Activated CD8-positive, alpha-beta memory T cell treated with anti-CD3 and anti-CD28 coated beads for 36 hours (primary cell): ENCODE measurements at regions not wholly inside any gene's neighbourhood (a gene's known extent, or its start where the extent isn't known, plus 50 kb on each side); places are given as distances from the start of the nearest gene placed in this dataset.

Source experiments
- CTCF ChIA-PET: fragments of 350-600 bp; sonication (Branson Sonifier 250); formaldehyde crosslinking; loops from one replicate; lab custom pipeline; 2021; ENCODE audit warnings: antibody characterized with exemption; lab: Charles Lee
- POLR2A ChIA-PET: fragments of 350-600 bp; sonication (Branson Sonifier 250); formaldehyde crosslinking; loops from one replicate; lab custom pipeline; 2021; ENCODE audit warnings: antibody characterized with exemption; lab: Charles Lee

DNA sequence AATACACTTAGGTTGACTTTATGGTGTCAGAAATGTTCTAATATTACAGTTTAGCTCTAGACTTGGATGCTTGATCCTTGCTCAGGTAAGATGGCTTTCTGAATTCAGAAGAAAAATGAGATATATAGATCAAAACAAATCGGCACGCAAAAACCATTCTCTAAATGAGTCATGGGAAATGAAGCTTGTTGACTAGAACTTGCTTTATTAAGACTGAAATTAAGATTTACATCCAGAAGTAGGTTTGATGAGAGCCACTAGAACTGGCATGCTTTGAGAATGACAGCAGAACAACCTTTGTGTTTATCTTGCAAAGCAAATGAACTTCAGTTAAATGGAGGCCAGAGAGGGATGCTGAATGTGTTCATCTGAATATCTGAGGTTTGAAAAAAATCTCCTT is 304.9 kb upstream of the KLF3 start:
- ChIA-PET CTCF (interaction anchor here (0.9 kb wide), 1 partner anchor 111 kb away, joined by 3 read pairs; no protein-coding TSS in a partner anchor), POLR2A (interaction anchor here (0.7 kb wide), 1 partner anchor 25 kb away, joined by 3 read pairs; no protein-coding TSS in a partner anchor)

DNA sequence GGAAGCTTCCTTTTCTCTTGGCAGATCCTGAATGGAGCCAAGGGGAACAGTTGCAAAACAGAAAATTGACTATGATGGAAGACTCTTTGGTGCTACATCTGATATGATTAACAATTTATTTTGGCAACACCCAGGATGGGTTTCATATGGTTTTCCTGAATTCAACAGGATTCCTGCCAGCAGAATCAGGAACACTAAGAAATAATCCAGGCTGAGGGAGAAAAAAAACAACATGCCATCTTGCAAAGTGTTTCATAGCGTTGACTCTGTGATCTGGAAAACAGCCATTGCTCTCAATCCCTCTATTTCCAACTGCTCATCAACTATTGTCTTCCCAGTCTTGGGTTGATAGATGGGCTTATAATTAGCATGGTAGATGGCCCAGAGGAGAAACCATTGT is 303.8 kb upstream of the KLF3 start:
- CTCF ChIA-PET = no interaction called here

DNA sequence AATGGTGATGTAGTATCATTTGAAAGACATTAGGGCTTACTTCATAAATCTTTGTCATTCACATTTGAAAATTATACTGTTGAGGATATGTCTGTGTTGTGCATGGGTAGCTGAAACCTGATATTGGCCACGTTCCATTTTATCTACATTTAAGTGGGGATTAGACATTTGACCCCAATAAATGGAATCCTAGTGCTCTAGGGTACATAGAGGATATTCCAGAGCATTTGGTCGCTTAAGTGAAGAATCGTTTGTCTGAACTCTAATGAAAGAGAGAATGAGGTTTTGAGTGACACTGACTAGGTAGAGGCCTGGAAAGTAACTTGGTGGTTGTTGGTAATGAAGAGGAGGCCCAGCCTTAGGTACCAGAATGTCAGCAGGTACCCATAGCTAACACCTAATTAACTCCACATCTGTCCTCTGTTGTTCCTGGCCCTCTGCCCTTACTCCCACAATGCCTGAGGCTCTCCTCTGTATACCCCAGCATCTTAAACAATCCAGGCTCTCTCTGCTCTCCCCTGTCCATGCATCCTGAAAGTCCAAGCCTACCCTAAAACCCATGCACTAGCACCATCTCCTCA is 299.5 kb upstream of the KLF3 start:
- POLR2A ChIA-PET = no interaction called here
- CTCF ChIA-PET = no interaction called here

More for the DNA sequence above, 303.8 kb upstream of the KLF3 start:
- POLR2A ChIA-PET = no interaction called here

DNA sequence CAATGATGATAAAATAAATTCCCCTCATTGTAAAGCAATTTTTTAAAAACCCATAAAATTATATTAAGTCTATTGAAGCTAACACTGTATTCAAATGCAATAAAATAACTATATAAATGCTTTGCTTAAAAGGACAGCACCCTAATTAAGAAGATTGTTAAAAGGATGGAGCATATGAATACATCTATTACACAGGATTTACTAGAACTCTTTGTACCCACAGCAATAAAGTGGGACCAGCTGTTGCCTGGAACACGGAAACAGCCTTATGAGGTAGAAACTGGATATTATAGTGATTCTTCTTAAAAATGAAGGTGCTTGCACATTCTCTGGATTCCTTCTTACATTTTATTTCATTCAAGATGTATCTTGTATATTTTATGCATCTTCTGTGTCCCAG is 298.7 kb upstream of the KLF3 start:
- POLR2A ChIA-PET = no interaction called here
- CTCF ChIA-PET = no interaction called here

DNA sequence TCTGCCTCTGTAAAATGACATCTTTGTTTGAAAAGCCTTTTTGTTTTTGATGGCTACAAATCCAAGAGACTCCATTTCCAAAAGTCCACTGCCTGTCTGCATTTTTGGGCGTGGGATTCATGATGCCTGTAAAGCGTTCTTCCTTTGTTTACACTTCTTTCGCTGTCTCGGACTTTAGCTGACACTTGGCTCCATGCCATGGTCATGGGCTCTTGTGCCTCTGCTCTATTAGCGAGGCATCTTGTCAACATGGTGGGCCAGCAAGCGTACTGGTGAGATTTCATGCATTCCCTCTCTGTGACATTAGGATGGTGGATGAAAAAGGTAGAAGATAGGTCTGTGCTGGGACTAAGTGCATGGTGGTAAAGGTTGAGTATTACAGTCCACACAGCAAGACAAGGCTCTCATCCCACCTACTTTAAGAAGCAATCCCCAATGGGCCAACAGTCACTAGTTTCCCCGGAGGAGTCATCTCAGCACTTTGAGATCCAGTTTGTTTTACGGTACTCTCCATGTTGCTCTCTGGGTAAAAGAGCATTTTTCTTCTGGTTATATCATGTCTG is 298.2 kb upstream of the KLF3 start:
- ChIA-PET POLR2A (interaction anchor here (0.8 kb wide), 1 partner anchor 41 kb away, joined by 3 read pairs; no protein-coding TSS in a partner anchor), CTCF (no interaction called here)

DNA sequence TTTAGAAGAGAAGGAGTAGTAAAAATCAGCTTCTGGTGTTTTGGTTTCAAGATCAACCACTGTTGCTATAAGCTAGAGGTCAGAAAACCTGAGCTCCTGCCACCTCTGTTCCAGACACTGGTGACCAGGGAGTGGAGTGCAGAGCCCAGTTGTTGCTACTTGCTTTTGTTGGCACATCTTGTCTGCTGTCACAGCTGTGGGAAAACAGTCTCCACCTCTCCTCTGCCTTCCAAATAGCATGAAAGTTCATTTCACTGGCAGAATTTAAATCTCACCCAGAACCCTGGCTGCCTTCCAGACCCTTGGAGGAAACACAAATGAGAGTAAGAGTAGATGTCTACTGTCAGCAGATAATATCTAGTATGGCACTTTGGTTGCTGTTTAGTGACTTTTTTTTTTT is 297.5 kb upstream of the KLF3 start:
- ChIA-PET CTCF (no interaction called here), POLR2A (interaction anchor here (0.8 kb wide), 1 partner anchor 42 kb away, joined by 3 read pairs; no protein-coding TSS in a partner anchor)

DNA sequence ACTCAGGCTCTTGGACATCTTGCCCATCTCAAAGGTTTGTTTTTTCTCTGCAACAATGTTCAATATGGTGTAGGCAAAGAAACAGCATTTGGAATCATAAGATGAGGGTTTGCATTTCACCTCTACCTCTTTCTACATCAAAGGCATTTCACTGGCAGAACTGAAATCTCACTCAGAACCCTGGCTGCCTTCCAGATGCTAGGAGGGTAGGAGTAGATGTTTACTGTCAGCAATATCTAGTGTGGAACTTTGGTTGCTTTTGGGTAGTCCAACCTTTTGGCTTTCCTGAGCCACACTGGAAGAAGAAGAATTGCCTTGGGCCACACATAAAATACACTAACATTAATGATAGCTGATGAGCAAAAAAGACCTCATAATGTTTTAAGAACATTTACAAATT is 297.0 kb upstream of the KLF3 start:
- POLR2A ChIA-PET = no interaction called here
- CTCF ChIA-PET = no interaction called here

DNA sequence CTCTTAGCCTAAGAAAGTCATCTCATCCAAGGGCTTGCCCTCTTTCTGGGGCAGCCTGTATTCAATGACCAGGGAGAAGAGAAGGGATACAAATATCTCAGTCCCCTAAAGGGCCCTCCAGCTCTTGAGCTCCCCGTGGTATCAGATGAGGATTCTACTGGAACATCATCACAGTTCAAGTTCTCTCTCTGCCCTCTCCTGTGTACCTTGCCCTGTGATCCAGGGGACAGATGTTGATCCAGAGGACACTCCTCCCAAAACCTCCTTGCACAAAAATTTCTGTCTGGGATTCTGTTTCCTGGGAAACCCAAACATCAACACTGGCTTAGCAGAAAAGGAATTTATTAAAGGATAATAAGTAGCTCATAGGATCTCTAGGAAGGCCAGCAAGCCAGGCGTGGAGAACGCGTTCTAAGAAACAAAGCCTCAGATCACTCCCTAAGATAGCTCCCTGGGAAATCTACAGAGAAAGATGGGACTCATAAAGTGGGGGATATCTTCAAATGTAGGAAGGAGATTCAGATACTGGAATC is 296.3 kb upstream of the KLF3 start:
- POLR2A ChIA-PET = no interaction called here
- CTCF ChIA-PET = no interaction called here

DNA sequence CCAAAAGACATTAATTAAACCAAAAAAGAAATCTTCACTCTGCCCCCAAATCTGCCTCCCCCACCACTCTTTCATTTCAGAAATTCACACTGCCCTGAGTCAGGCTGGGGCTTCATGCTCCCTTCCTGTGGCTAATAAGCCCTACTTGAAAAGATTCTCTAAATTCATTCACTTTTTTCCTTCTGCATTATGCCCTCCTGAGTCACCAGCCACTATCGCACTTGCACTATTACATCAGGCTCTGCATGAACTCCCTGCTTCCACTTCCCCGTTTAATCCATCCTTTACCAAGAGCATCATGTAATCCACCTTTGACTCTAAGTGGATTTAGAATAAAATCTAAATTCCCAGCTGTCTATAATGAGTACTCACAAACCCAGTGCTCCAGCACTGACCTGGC is 295.4 kb upstream of the KLF3 start:
- CTCF ChIA-PET = no interaction called here
- POLR2A ChIA-PET = no interaction called here

DNA sequence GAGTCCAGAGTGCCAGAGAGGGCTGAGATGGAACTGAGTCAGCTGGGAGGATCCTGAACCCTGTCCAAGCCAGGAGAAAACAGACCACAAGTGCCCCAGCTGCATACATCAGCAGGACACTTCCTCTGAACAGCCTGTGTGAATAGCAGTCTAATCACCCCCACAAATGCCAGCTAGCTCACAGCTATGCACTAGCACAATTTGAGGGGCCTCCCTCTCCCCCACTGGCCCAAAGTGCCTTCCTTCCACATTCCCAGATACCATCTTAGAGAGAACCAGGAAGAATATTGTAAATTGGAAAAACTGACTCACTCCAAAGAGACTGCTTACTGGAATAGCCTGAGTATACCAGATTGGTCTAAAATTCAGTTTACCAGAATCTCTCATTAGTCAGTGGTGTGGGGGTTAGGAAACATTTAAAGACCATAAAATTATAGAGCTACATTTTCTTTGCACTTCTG is 292.6 kb upstream of the KLF3 start:
- CTCF ChIA-PET = no interaction called here
- POLR2A ChIA-PET = no interaction called here

DNA sequence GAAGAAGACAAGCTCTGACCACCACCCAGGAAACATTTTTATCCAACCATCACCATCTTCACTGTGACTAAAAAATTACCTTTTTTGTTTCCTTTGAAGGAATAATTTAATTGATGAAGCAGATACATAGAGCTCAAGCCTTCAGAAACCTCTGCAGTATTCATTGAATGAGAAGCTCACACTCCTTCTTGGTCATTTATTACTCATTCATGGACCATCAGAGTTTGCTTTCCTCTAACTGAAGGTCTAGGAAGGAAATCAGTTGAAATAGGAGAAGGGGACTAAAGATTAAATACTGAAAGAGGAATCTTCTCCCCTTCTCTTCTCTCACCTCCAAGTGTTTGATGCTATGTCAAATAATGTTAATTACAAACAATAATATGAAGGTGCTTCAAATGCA is 290.6 kb upstream of the KLF3 start:
- ChIA-PET POLR2A (no interaction called here), CTCF (no interaction called here)

DNA sequence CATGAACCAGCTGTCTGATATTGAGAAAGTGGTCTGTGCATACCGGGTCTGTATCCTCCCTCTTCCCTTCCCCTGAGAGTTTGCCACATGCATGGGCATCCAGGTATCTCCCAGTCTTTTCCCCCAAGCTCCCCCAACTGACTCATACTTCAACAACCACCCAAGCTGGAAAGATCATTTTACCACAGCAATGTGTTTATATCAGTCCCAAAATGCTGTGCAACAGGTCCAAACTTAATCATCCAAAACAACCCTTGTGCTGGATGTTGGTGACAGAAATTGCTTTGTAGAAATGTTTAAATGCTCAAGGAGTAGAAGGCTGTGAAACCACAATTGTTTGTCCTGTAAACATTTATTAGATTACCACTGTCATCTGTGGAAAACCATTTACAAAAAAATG is 286.8 kb upstream of the KLF3 start:
- POLR2A ChIA-PET = no interaction called here

DNA sequence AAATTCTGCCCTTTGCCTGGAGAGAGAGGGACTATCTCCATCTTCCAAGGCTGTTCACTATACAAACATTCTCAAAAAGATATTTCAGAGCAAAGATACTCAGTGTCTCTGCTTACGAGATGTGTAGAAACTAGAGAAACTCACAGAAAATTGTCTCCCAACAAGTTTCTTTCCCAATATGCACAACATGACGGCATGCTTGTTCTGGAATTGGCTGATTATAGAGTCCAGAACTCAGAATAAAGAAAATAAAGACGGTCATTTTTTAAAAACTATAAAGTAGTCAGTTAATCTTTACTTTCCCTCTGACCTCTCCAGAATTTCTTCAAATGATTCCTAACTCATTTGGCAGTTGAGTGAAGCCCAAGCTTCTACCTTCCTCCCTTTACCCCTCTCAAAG is 285.5 kb upstream of the KLF3 start:
- ChIA-PET POLR2A (no interaction called here), CTCF (no interaction called here)

More for the DNA sequence above, 286.8 kb upstream of the KLF3 start:
- CTCF ChIA-PET = no interaction called here

DNA sequence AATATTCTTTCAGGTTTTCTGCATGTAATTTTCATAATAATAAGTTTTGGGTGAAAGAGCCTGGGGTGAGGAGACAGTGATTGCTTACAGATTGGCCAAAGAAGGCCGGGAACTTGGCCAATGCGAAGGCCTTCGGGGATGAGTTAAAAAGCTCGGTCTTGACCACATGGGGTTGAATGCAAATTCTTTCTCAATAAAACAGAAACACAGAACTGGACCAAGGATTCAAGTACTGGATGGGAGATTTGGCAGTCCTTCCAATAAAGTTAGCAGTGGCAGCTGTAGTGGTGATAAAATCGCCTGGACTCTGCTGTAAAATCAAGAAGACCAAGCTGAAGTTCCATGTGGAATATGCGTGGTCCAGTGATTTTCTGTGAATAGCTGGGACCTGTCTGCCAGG is 282.2 kb upstream of the KLF3 start:
- ChIA-PET POLR2A (no interaction called here), CTCF (no interaction called here)

DNA sequence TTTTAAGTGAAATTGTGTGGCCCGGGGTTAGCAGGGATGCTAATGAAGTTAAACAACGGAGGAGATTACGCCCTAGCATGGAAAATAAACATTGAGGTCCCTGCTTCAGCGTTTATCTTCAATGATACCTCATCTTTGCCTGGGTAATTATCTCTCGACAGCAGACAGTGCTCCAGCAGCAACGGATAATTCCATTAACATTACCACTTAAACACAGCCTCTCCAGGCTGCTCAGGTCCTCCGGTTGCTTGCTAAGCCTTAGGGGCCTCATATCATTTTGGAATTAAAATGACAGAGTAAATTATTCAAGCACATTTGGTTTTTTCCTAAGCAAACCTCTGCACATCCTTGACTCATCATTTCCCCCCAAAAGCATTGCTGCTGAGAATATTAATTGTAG is 281.5 kb upstream of the KLF3 start:
- POLR2A ChIA-PET = no interaction called here
- CTCF ChIA-PET = no interaction called here

DNA sequence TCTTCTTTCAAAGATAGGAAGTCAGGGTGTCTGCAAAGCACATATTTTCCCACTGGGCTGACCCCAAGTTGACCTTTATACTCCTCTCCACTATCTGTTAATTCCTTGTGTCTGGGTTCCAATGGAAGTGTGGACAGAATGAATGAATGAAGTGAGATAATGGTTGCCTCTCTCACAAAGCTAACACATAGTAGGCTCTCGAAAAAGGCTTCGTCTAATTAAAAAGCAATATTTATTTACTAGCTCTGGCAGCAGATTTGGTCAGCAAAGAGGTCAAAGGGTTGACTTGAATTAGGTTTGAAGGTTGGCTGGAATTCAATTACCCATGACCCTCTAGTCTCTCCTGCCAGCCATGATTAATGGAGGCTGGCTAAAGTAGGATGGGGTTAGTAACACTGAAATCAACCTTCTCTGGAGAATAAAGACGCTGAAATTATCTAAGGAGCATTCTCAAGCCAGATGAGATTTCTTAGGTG is 280.3 kb upstream of the KLF3 start:
- ChIA-PET POLR2A (no interaction called here), CTCF (no interaction called here)

DNA sequence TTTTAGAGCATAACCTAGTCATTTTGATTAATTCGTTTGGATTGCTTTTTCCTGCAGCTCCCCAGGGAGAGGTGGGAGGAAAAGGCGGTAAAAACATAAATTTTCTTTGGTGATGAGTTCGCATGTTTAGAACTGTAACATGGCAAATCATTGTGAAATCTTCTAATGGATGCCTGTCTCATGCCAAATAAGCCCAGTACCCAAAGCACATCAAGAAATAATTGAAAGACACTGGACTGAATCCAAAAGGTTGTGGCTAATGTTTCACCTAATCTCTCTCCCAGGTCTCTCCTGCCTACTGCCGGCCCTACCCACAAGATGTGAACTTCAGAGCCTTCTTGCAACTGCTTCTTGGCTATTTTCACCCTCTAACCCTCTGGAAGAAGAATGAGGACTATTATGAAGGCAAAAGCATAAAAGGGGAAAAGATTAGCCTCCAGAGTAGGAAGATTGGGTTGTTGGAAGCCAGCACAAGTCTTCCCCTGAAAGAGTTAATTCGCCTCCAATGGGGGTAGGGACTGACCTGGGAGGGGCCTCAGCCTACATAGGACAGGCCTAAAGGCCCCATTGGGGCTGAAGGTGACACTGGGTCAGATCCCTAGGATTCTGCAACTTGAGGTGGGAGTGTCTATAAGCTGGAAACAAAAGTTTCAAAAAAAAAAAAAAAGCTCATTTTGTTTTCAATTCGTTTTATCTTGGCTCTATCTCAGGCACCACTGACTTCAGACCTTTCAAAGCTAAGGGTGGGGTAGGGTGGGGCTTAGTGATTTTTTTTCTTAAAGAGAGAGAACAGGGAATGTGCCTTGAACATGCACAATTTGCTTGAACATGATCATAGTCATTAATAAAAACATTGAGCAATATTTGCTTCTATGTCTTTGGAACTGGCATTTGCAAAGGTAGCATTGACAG is 278.6 kb upstream of the KLF3 start:
- CTCF ChIA-PET = no interaction called here
- POLR2A ChIA-PET = no interaction called here

DNA sequence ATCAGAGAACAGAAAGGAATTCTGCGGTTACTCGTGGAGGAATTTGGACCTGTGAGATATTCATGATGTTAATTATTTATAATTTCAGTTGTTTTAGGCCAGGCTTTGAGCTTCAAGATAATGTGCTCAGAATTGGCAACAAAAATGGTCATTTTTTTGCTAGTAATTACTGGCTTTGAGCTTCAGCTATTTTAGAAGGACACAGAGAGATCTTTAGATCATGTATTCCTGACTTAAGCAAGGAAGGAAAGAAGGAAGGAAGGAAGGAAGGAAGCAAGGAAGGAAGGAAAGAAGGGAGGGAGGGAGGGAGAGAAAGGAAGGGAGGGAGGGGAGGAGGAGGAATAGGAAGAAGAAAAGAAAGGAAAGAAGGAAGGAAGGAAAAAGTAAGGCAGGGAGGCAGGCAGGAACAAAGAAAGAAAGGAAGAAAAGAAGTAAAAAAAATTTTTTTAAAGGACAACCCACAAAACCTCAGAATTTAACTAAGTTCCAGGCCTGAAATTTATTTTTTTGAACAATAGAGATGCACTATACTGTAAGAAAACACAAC is 277.9 kb upstream of the KLF3 start:
- ChIA-PET CTCF (no interaction called here), POLR2A (no interaction called here)

DNA sequence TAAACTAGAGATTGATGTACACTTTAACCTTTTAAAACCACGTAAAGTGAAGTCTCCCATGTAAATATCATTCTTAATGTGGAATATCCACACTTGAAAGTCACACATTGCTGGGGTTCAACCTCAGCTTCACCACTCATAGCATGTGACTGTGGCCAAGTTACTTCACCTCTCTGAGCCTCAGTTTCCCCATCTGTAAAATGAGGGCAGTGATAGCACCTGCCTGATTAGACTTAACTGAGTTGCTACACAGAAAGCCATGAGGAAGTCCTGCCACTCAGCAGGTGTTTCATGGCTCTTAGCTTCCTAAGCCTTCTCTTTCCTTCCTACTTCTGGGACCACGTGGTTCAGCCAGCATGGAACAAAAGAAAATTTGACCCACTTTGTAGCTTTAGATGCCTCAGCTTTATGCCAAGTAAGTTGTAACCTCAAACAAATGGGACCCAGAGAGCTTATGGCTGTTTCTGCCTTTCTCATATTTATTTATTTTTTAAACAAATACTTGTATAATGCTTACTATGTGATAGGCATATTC is 277.3 kb upstream of the KLF3 start:
- ChIA-PET POLR2A (no interaction called here), CTCF (no interaction called here)

DNA sequence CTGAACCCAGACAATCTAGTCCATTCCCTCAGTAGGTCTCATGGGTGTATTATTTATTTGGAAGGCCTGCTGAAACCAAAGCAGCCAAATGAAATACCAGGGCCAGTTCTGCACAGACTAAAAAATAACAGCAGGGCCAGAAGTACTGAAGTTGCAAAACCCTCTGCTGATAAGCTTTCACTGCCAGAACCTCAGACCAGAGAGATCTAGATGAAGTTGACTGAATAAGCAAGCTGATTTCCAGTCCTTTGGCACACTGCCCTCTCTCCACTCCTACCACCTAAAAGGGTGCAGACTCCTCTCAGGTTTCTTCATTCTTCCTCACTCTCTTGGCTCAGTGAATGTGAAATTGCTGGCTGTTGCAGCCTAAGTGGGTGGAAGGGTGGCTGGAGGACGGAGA is 276.7 kb upstream of the KLF3 start:
- ChIA-PET POLR2A (no interaction called here), CTCF (no interaction called here)
